Renal cortical epithelial cell (primary cell): ENCODE measurements at regions not wholly inside any gene's neighbourhood (a gene's known extent, or its start where the extent isn't known, plus 50 kb on each side); places are given as distances from the start of the nearest gene placed in this dataset.
"Not testable (repeated sequence)": the region's sequence is repeated elsewhere in the genome, so short reads cannot be mapped to it uniquely, and the experiment has no call there.

Source experiments
- DNase-seq: peaks from one replicate; pipeline ENCODE4 v3.0.0-alpha.2; 2011; ENCODE audit warnings: low read depth

DNA sequence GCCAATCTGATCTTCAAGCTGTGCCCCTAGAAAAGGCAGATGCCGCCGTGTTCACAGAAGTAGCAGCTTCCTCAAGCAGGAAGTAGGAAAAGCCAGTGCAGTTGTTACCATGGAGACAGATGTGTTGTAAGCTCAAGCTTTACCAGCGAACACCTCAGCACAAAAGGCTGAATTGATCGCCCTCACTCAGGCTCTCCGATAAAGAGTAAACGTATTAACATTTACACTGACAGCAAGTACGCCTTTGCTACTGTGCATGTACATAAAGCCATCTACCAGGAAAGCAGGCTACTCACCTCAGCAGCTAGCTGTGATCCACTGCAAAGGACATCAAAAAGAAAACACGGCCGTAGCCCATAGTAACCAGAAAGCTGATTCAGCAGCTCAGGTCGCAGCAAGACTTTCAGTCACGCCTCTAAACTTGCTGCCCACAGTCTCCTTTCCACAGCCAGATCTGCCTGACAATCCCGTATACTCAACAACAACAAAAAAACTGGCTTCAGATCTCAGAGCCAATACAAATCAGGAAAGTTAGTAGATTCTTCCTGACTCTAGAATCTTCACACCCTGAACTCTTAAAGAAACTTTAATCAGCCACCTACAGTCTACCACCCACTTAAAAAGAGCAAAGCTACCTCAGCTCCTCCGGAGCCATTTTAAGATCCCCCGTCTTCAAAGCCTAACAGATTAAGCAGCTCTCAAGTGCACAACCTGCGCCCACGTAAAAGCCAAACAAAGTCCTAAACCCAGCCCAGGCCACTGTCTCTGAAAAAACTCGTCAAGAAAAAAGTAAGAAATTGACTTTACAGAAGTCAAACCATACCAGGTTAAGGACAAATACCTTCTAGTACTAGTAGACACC is 160.0 kb downstream of the DEFB131A start:
- peak; percentile 88 for DNase-seq

DNA sequence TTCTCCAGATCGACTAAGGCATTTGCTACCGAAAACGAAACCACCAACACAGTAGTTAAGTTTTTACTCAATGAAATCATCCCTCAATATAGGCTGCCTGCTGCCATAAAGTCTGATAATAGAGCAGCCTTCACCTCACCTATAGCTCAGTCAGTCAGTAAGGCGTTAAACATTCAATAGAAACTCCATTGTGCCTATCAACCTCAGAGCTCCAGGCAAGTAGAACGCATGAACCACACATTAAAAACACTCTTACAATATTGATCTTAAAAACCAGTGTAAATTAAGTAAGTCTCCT is 160.6 kb downstream of the DEFB131A start:
- DNase-seq: not testable (repeated sequence)

DNA sequence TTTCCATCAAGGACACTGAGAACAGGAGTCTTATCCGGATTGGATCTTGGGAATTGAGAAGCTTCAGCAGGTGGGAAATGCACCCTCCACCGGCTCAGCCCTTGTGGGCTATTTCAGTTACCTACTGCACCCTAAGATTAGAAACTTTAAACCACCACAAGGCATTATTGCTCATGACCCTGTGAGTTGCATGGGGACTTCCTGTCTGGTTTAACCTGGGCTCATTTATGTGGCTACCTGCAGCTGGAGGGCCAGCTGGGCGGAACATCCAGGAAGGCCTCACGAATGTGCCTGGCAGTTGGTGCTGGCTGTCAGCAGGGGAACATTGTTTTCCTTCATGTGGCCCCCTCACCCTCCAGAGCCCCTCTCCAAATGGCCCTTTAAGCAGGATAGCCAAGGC is 164.1 kb downstream of the DEFB131A start:
- DNase-seq: no peak

DNA sequence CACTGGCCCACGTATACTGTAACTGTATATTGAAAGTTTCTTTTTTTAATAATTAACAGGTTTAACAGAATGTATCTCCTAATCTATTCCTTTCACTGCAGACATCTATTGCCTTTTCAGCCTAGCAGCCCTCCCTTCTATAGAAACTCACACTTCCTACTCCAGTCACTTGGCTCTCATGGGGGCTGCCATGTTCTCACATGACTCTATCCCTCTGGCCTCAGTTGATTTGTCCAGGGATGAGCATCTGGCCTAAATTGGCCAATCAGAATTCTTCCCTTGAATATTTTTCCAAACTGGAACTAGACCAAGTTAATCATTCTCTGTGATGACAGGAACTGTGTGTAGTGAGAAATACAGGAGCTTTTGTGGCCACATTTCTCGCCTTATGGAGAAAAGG is 166.1 kb downstream of the DEFB131A start:
- DNase-seq: peak; percentile 27

DNA sequence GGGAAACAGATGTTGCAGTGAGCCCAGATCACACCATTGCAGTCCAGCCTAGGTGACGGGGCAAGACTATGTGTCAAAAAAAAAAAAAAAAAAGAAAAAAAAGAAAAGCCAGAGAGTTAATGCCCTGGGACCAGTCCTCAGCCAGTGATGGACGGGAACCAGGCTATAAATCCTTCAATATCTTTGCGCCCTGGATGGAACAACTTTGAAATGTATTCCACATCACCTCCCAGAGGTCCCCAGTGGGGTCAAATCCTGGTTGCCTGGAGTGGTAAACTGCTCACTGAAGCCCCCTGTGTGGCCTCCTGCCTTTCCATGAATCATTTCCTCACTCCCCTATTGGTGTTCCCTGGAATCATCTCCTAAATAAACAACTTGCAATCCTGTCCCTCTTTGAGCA is 166.9 kb downstream of the DEFB131A start:
- no peak for DNase-seq

DNA sequence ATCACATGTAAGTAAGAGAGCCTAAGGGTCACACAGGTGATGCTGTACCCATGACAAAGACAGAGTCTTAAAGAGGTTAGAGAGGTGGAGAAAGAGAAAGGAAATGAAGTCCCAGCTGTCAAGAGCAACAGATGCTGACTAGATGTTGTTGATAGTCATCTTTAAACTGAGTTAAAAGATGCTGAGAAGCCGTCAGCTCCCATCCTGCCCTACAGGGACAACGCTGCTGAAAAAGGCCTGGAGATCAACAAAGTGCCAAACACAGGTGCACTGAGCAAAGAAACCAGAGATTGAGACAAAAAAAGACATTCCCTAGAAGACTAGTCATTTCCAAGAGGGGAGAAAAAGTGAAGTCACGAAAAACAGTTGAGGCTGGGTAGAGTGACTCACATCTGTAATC is 145.0 kb upstream of the DRD5 start:
- DNase-seq: not testable (repeated sequence)

DNA sequence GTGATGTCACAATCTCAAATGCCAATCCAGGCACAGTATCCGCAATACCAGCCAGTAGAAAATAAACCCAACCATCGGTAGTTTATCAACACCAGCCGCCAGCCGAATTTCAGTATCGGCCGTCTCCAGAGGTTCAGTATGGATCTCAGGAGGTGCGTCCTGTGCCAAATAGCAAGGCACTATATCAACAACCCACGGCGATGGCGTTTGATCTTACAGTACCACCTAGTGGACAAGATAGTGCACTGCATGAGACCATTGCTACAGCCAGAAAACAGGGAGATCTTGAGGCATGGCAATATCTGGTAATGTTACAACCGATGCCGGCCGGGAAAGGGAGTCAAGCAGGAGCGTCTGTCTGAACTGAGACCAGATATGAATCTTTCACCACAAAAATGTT is 121.8 kb upstream of the DRD5 start:
- peak; percentile 8 for DNase-seq

DNA sequence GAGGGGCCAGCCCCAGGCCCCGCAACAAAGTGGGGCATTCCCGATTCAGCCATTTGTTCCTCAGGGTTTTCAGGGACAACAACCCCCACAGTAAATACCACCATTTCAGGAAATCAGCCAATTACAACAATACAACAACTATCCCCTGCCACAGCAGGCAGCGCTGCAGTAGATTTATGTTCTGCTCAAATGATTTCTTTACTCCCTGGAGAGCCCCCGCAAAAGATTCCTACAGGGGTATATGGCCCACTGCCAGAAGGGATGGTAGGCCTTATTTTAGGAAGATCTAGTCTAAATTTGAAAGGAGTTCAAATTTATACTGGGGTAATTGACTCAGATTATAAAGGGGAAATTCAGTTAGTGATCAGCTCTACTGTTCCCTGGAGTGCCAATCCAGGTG is 120.5 kb upstream of the DRD5 start:
- not testable (repeated sequence) for DNase-seq

DNA sequence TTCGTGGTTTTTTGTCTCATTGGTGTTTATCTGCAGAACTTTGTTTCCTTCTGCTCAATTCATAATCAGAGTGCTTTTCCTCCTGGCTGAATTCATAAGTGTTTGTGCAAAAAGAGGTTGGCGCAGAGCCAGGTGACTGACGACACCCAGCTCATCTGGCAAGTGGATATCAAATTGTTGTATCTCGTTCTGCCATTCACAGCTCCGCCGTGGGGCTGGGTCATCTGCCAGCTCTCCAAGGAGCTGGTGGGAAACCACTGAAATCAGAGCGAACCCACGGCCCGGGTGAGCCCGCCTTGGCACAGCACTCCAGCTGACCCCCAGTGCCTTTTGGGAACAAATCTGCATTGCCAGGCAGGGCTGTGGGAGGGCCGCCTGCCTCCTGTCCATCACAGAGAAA is 110.7 kb upstream of the DRD5 start:
- not testable (repeated sequence) for DNase-seq

DNA sequence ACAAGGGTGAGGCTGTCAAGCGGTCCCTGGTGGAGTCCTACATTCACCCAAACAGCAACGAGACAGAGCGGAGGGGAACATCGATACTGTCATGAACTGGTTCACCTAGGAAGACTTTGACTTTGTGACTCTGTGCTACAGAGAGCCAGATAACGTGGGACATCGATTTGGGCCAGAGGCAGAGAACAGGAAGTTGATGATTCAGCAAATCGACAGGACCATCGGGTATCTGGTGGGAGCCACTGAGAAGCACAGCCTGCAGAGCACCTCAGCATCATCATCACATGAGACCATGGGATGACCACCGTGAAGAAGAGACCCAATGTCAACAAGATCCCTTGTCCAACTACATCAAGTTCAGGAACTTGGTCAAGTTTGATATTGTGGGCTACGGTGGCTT is 104.1 kb upstream of the DRD5 start:
- not testable (repeated sequence) for DNase-seq

DNA sequence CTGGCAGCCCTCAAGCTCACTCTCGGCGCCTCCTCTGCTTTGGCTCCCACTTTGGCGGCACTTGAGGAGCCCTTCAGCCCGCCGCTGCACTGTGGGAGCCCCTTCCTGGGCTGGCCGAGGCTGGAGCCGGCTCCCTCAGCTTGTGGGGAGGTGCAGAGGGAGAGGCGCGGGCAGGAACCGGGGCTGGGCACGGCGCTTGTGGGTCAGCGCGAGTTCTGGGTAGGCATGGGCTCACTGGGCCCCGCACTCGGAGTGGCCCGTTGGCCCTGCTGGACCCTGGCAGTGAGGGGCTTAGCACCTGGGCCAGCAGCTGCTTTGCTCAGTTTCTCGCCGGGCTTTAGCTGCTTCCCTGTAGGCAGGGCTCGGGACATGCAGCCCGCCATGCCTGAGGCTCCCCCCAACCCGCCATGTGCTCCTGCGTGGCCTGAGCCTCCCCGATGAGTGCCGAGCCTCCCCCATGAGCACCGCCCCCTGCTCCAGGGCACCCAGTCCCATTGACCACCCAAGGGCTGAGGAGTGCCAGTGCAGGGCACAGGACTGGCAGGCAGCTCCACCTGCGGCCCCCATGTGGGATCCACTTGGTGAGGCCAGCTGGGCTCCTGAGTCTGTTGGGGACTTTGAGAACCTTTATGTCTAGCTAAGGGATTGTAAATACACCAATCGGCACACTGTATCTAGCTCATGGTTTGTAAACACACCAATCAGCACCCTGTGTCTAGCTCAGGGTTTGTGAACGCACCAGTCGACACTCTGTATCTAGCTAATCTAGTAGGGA is 101.5 kb upstream of the DRD5 start:
- no peak for DNase-seq

DNA sequence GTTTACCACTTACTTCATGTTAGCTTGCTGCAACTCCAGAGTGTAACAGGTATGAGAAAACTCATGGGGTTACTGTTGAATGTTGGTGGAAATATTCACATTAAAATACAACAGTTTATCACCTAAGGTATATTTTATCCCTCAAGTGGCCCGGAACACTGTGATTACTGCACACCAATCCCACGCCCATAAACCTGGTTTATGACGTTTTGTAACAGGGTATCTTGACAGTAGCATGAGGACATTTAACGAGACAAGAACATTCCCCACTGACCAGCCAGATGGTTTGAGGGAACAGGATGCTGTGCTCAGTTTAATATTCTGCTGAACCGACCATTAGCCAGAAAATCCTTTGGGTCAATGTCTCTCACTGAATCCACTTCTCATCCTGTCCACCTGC is 98.3 kb upstream of the DRD5 start:
- DNase-seq: not testable (repeated sequence)

DNA sequence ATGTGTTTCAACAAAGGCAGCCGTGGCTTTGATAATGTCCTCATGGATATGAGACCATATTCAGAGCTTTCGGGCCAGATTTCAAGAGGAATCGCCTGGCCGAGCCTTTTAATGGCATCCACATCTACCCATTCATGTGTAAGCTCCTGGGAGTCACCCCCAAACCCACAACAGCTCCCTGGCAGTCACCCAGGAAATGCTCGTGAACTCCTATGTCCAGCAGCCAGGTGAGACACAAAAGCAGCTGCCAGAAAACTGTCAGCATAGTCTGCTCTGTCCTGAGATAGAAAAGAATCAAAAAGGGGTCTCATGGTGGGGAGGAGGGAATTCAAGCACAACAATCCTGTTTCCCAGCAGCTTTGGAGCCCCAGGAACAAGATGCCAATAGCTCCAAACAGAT is 96.4 kb upstream of the DRD5 start:
- not testable (repeated sequence) for DNase-seq

DNA sequence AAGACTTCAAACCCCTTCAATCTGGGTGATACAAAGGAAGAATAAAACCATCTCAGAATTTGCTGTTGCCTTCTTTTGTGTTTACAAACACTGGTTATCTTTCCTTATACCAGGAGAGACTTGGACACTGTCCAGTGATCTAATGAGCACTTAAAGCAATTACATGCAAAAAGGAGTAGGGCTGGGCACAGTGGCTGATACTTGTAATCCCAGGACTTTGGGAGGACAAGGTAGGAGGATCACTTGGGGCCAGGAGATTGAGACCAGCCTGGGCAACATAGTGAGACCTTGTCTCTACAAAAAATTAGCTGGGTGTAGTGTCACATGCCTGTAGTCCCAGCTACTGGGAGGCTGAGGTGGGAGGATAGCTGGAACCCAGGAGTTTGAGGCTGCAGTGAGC is 95.7 kb upstream of the DRD5 start:
- no peak for DNase-seq

DNA sequence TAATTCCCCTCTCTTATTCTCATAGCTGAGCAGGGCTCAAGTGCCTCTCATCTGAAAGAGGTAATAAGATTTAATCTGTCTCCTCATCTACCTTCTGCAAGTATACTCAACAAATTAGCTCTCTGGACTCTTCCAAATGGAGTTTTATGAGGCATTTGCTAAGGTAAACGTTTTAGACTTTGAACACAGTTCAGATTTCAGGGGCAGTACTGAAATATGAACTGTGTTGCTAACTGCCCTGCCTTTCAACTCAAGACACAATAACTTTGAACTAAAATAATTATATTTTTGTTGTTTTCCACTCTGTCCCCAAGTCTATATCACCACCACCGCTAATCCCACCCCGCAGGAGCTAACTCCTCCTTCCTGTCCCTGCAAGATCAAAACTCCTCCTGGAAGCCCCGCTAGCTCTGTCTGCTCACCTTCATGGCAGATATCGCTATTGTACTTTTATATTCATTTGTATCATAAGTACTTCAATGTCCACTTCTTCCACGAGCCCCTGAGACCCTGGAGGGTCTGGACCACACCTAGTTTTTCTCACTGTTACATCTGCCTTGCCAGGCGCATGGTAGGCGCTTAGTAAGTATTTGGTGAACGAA is 90.7 kb upstream of the DRD5 start:
- not testable (repeated sequence) for DNase-seq

DNA sequence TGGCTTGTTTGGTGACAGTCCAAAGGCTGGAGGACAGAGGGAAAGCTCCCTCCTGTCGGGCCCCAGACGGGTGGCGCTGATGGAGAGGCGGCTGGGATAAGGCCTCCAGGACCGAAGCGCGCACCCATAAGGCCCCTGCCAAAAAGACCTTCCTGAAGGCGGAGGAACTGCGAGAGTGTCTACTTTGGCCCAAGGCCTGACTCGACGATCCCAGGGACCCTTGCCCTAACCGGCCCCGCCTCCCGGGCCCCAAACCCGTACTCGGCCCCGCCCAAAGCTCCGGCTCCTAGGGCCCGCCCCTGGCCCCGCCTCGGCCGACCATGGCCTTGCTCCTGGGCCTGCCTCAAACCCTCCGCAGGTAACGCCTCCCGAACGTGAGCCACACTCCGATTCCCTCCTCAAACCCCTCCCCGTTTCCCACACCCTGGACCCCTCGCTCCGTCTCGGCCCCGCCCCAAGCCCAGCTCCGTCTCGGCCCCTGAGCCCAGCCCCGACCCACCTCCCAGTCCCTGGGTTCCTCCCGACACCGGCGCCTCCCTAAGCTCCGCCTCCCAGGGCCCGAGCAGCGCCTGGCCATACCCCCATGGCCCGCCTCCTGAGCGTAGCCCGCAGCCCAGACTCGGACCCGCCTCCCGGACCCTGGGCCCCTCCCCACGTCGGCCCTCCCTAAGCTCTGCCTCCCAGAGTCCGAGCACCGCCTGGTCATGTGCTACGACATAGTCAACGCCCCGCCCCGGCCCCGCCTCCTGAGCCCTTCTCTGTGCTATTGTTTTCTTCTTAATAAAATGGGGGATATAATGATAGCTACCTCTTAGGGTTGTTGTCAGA is 90.0 kb upstream of the DRD5 start:
- DNase-seq: peak; percentile 80

DNA sequence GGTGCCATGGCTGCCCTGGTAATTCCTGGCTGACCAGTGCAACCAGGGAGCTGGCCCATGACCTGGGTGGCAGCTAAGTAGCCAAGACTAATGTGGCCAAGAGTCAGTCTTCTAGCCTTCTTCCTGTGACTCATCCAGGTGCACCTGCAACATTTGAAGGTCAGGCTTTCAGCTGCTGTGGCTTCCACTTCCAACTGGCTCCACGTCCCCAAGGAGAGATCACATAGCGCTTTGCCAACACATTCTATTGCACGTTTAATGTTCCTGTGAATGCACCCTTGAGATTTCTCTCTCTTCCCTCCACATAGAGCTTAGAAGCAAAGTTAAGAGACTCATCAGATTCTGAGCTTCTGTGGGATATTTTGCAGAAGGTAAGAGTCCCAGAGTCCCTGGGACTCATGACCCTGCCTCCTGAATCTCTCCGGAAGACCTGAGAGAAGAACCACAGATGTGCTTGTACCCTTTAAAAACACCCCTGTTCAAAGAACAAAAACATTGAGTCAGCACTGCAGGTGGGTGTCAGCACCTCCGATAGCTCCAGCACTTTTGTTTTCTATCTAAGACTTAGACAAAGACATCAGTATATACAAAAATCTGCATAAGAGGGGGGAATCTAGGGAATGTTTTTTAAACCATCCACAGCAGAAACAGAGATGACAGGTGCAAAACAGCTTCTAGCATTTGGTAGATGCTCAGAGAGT is 88.5 kb upstream of the DRD5 start:
- not testable (repeated sequence) for DNase-seq

DNA sequence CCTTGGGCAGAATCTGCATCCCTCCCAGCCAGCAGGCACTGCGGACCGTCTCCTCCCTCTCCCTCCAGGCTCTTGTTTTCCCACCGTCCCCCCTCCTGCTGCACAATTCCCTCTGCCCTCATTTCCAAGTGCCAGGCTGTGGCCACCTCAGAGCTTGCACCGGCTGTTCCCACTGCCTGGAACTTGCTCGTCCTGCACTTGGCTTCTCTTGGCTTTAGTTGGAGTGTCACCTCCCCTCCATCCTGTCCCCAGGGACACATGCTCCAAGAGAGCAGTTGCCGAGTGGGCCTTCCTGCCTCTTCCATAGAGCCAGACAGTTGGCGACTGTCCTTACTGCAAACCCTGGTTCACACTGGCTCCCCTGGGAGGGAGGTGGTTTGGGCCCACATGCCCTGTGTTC is 87.0 kb upstream of the DRD5 start:
- not testable (repeated sequence) for DNase-seq

DNA sequence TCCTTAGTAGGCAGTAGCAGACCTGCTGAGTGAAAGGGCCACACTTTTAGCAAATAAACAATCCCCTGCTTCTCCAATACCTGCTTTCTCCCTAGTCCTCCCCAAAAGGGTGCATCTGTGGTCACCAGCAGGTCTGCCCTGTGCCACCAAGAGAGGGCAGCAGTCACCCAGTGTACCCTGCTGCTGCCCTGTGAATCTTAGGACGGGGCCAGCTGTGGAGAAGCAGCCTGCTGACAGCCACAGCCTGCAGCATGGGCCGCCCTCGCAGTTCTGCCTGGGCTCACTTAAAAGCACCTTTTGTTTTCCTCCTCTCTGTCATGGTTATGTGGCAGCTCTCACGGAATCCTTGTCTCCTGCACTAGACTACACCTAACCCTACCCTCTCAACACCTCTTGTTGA is 85.4 kb upstream of the DRD5 start:
- not testable (repeated sequence) for DNase-seq

DNA sequence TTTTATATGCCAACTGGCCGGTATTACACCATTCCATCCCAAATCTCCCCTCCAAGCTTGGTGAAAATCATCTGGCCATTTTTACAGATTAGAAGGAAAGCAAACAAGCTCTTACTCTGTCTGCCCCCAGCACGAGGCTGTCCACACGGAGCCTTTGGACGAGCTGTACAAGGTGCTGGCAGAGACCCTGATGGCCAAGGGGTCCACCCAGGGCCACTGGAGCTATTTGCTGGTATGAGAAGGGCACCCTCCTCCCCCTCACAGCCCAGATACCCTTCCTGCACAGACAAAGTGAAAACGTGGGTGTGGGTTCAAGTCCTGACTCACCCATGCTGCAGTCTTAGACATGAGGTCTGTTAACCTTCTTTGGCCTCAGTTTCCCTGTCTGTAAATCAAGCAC is 84.9 kb upstream of the DRD5 start:
- DNase-seq: not testable (repeated sequence)

DNA sequence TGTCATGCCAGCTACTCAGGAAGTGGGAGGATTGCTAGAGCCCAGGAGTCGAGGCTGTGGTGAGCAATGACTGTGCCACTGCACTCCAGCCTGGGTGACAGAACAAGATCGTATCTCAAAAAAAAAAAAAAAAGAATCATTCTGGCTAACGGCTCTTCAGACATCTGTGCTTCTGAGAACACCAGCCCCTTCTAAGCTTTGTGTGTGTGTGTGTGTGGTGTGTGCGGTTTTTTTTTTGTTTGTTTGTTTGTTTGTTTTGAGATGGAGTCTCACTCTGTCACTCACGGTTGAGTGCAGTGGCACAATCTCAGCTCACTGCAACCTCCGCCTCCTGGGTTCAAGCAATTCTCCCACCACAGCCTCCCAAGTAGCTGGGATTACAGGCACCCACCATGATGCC is 79.4 kb upstream of the DRD5 start:
- not testable (repeated sequence) for DNase-seq
